ENCODE measurements at regions not wholly inside any gene's neighbourhood (a gene's known extent, or its start where the extent isn't known, plus 50 kb on each side); places are given as distances from the start of the nearest gene placed in this dataset.

GRCh38 chr21:16302851-16303282 lies 573.1 kb downstream of the USP25 start:
- no peak overlapping the region for H3K4me3 ChIP-seq (ENCODE audit: control insufficient read depth in 1 of 7, extremely low read depth in 1 of 7, insufficient read depth in 4 of 7, low read depth in 2 of 7, low read length in 6 of 7)
- POLR2A ChIA-PET: no interaction called here
- peak overlapping the region in 1 of 2 experiments; percentile 11 for H3K27ac ChIP-seq (ENCODE audit: insufficient read depth in 1 of 2, low read depth in 1 of 2, low read length in 2 of 2, poor library complexity in 1 of 2, severe bottlenecking in 2 of 2)
- CTCF ChIA-PET: interaction anchor here (1.1 kb wide), 1 partner anchor 220 kb away, joined by 3 read pairs; no protein-coding TSS in a partner anchor
- 54% methylated on average over 3 of the region's 4 CpGs for WGBS (ENCODE audit: insufficient coverage)
- DNase-seq: peak; percentile 45 to 89 (median 83)
- H3K27me3 ChIP-seq (replicated peaks in 2 of 5; ENCODE audit: control insufficient read depth in 4 of 5, insufficient read depth in 5 of 5, low read length in 4 of 5): no peaks in the 10 kb centered on the region
- H3K36me3 ChIP-seq (ENCODE audit: control insufficient read depth in 4 of 4, insufficient read depth in 4 of 4, low read length in 3 of 4): peaks cover 0 to 6% (median 0%) of the 10 kb centered on the region in 4 experiments
- no peaks in the 10 kb centered on the region for H3K9me3 ChIP-seq (ENCODE audit: control extremely low read depth in 1 of 5, control insufficient read depth in 4 of 5, insufficient read depth in 2 of 5, low read depth in 1 of 5, low read length in 4 of 5)
- peaks cover 0 to 6% (median 0%) of the 10 kb centered on the region in 4 experiments for H3K4me1 ChIP-seq (ENCODE audit: control extremely low read depth in 1 of 4, control insufficient read depth in 4 of 4, insufficient read depth in 4 of 4, low read length in 3 of 4)

- CTCF ChIA-PET: interaction anchor here (0.5 kb wide), 1 partner anchor 688 kb away, joined by 4 read pairs; no protein-coding TSS in a partner anchor
- 71% methylated on average over 1 of the region's 6 CpGs for WGBS (ENCODE audit: insufficient coverage)
- Histone ChIP-seq H3K36me3 (ENCODE audit: control insufficient read depth in 4 of 4, insufficient read depth in 4 of 4, low read length in 3 of 4) (no peaks in the 10 kb centered on the region), H3K27ac (ENCODE audit: insufficient read depth in 1 of 2, low read depth in 1 of 2, low read length in 2 of 2, poor library complexity in 1 of 2, severe bottlenecking in 2 of 2) (no peak overlapping the region), H3K9me3 (ENCODE audit: control extremely low read depth in 1 of 5, control insufficient read depth in 4 of 5, insufficient read depth in 2 of 5, low read depth in 1 of 5, low read length in 4 of 5) (no peaks in the 10 kb centered on the region), H3K4me3 (ENCODE audit: control insufficient read depth in 1 of 7, extremely low read depth in 1 of 7, insufficient read depth in 4 of 7, low read depth in 2 of 7, low read length in 6 of 7) (no peak overlapping the region), H3K4me1 (ENCODE audit: control extremely low read depth in 1 of 4, control insufficient read depth in 4 of 4, insufficient read depth in 4 of 4, low read length in 3 of 4) (peaks cover 0 to 6% (median 0%) of the 10 kb centered on the region in 4 experiments), H3K27me3 (replicated peaks in 2 of 5; ENCODE audit: control insufficient read depth in 4 of 5, insufficient read depth in 5 of 5, low read length in 4 of 5) (no peaks in the 10 kb centered on the region)
- POLR2A ChIA-PET: no interaction called here
- no peak for DNase-seq
Measured at GRCh38 chr21:16304174-16305095, 574.7 kb downstream of the USP25 start.

- H3K4me3 ChIP-seq (ENCODE audit: control insufficient read depth in 1 of 7, extremely low read depth in 1 of 7, insufficient read depth in 4 of 7, low read depth in 2 of 7, low read length in 6 of 7): no peak overlapping the region
Measured at GRCh38 chr21:16305686-16306085, 575.9 kb downstream of the USP25 start.

DNA sequence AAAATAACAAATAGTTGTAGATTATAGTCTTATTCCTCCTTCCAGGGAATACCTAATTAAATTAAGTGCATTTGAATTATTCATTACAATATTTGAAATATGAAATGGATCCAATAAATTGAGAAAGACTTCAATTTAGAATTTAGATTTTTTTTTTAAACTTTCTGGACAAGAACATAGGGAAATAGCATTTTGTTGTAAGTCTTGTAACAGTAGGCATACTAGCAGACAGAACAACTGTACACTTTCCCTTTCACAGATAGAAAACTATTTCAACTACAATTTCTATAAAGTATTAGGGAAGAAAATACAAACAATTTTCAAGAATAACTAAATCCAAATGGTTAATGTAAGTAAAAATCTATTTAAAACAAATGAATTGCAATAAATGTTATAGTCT lies 577.5 kb downstream of the USP25 start:
- CTCF ChIA-PET: interaction anchor here (0.9 kb wide), 1 partner anchor 26 kb away, joined by 3 read pairs; no protein-coding TSS in a partner anchor
- Histone ChIP-seq H3K36me3 (ENCODE audit: control insufficient read depth in 4 of 4, insufficient read depth in 4 of 4, low read length in 3 of 4) (no peaks in the 10 kb centered on the region), H3K4me3 (ENCODE audit: control insufficient read depth in 1 of 7, extremely low read depth in 1 of 7, insufficient read depth in 4 of 7, low read depth in 2 of 7, low read length in 6 of 7) (no peak overlapping the region), H3K4me1 (ENCODE audit: control extremely low read depth in 1 of 4, control insufficient read depth in 4 of 4, insufficient read depth in 4 of 4, low read length in 3 of 4) (peaks cover 0 to 6% (median 0%) of the 10 kb centered on the region in 4 experiments), H3K27me3 (replicated peaks in 2 of 5; ENCODE audit: control insufficient read depth in 4 of 5, insufficient read depth in 5 of 5, low read length in 4 of 5) (no peaks in the 10 kb centered on the region), H3K9me3 (ENCODE audit: control extremely low read depth in 1 of 5, control insufficient read depth in 4 of 5, insufficient read depth in 2 of 5, low read depth in 1 of 5, low read length in 4 of 5) (no peaks in the 10 kb centered on the region), H3K27ac (ENCODE audit: insufficient read depth in 1 of 2, low read depth in 1 of 2, low read length in 2 of 2, poor library complexity in 1 of 2, severe bottlenecking in 2 of 2) (no peak overlapping the region)
- POLR2A ChIA-PET: interaction anchor here (0.6 kb wide), 1 partner anchor 253 kb away, joined by 3 read pairs; no protein-coding TSS in a partner anchor
- DNase-seq: no peak

More at GRCh38 chr21:16305686-16306085, 575.9 kb downstream of the USP25 start:
- POLR2A ChIA-PET: interaction anchor here (0.6 kb wide), 1 partner anchor 543 kb away, joined by 5 read pairs; no protein-coding TSS in a partner anchor
- no peak for DNase-seq
- Histone ChIP-seq H3K27me3 (replicated peaks in 2 of 5; ENCODE audit: control insufficient read depth in 4 of 5, insufficient read depth in 5 of 5, low read length in 4 of 5) (no peaks in the 10 kb centered on the region), H3K9me3 (ENCODE audit: control extremely low read depth in 1 of 5, control insufficient read depth in 4 of 5, insufficient read depth in 2 of 5, low read depth in 1 of 5, low read length in 4 of 5) (no peaks in the 10 kb centered on the region), H3K4me1 (ENCODE audit: control extremely low read depth in 1 of 4, control insufficient read depth in 4 of 4, insufficient read depth in 4 of 4, low read length in 3 of 4) (peaks cover 0 to 6% (median 0%) of the 10 kb centered on the region in 4 experiments), H3K27ac (ENCODE audit: insufficient read depth in 1 of 2, low read depth in 1 of 2, low read length in 2 of 2, poor library complexity in 1 of 2, severe bottlenecking in 2 of 2) (no peak overlapping the region), H3K36me3 (ENCODE audit: control insufficient read depth in 4 of 4, insufficient read depth in 4 of 4, low read length in 3 of 4) (no peaks in the 10 kb centered on the region)
- 92% methylated on average over 4 of the region's 6 CpGs for WGBS (ENCODE audit: insufficient coverage)
- CTCF ChIA-PET: interaction anchor here (0.5 kb wide), 1 partner anchor 40 kb away, joined by 3 read pairs; no protein-coding TSS in a partner anchor

GRCh38 chr21:16308269-16308668 lies 578.5 kb downstream of the USP25 start:
- Histone ChIP-seq H3K36me3 (ENCODE audit: control insufficient read depth in 4 of 4, insufficient read depth in 4 of 4, low read length in 3 of 4) (no peaks in the 10 kb centered on the region), H3K9me3 (ENCODE audit: control extremely low read depth in 1 of 5, control insufficient read depth in 4 of 5, insufficient read depth in 2 of 5, low read depth in 1 of 5, low read length in 4 of 5) (no peaks in the 10 kb centered on the region), H3K4me1 (ENCODE audit: control extremely low read depth in 1 of 4, control insufficient read depth in 4 of 4, insufficient read depth in 4 of 4, low read length in 3 of 4) (no peaks in the 10 kb centered on the region), H3K27me3 (replicated peaks in 2 of 5; ENCODE audit: control insufficient read depth in 4 of 5, insufficient read depth in 5 of 5, low read length in 4 of 5) (no peaks in the 10 kb centered on the region), H3K4me3 (ENCODE audit: control insufficient read depth in 1 of 7, extremely low read depth in 1 of 7, insufficient read depth in 4 of 7, low read depth in 2 of 7, low read length in 6 of 7) (peak overlapping the region in 1 of 7 experiments; percentile 54), H3K27ac (ENCODE audit: insufficient read depth in 1 of 2, low read depth in 1 of 2, low read length in 2 of 2, poor library complexity in 1 of 2, severe bottlenecking in 2 of 2) (no peak overlapping the region)
- peak in 2 of 3 donors; percentile 34 to 60 for DNase-seq
- ChIA-PET POLR2A (no interaction called here), CTCF (interaction anchor here (0.9 to 1.5 kb wide), 2 partner anchors 10 to 27 kb away, joined by 3 to 4 read pairs; no protein-coding TSS in a partner anchor)
- no CpG with 5 or more reads among the region's 1 CpG for WGBS (ENCODE audit: insufficient coverage)

- Histone ChIP-seq H3K36me3 (ENCODE audit: control insufficient read depth in 4 of 4, insufficient read depth in 4 of 4, low read length in 3 of 4) (no peaks in the 10 kb centered on the region), H3K27me3 (replicated peaks in 2 of 5; ENCODE audit: control insufficient read depth in 4 of 5, insufficient read depth in 5 of 5, low read length in 4 of 5) (no peaks in the 10 kb centered on the region), H3K9me3 (ENCODE audit: control extremely low read depth in 1 of 5, control insufficient read depth in 4 of 5, insufficient read depth in 2 of 5, low read depth in 1 of 5, low read length in 4 of 5) (no peaks in the 10 kb centered on the region), H3K4me1 (ENCODE audit: control extremely low read depth in 1 of 4, control insufficient read depth in 4 of 4, insufficient read depth in 4 of 4, low read length in 3 of 4) (no peaks in the 10 kb centered on the region), H3K27ac (ENCODE audit: insufficient read depth in 1 of 2, low read depth in 1 of 2, low read length in 2 of 2, poor library complexity in 1 of 2, severe bottlenecking in 2 of 2) (no peak overlapping the region), H3K4me3 (ENCODE audit: control insufficient read depth in 1 of 7, extremely low read depth in 1 of 7, insufficient read depth in 4 of 7, low read depth in 2 of 7, low read length in 6 of 7) (no peak overlapping the region)
- CTCF ChIA-PET: interaction anchor here (0.8 to 1.5 kb wide), 3 partner anchors 9 to 156 kb away, joined by 3 to 4 read pairs (median 3); no protein-coding TSS in a partner anchor
- DNase-seq: no peak
- POLR2A ChIA-PET: no interaction called here
- WGBS (ENCODE audit: insufficient coverage): 98% methylated on average over 14 of the region's 17 CpGs
Measured at GRCh38 chr21:16309250-16309971, 579.6 kb downstream of the USP25 start.
